ENCODE measurements at regions not wholly inside any gene's neighbourhood (a gene's known extent, or its start where the extent isn't known, plus 50 kb on each side); places are given as distances from the start of the nearest gene placed in this dataset.

GRCh38 chr4:11549525-11549924 is 120.8 kb upstream of the HS3ST1 start:
- no peaks in the 10 kb centered on the region for H3K9me3 ChIP-seq
- H3K27me3 ChIP-seq (replicated peaks; ENCODE audit: insufficient read depth) = no peaks in the 10 kb centered on the region
- no peak overlapping the region for H3K27ac ChIP-seq
- H3K4me1 ChIP-seq (ENCODE audit: control insufficient read depth in 1 of 2, low read depth in 2 of 2) = no peaks in the 10 kb centered on the region
- no peaks in the 10 kb centered on the region for H3K36me3 ChIP-seq
- no peak for ATAC-seq (ENCODE audit: insufficient number of reproducible peaks, low FRiP score, low read depth)
- no peak overlapping the region for H3K4me3 ChIP-seq
- DNase-seq (ENCODE audit: low spot score) = no peak
- no peak for TF ChIP-seq CTCF (IDR thresholded peaks at IDR 0.05)

- DNase-seq (ENCODE audit: low spot score) (no peak), ATAC-seq (ENCODE audit: insufficient number of reproducible peaks, low FRiP score, low read depth) (no peak)
- no peaks in the 10 kb centered on the region for H3K9me3 ChIP-seq
- H3K4me1 ChIP-seq (ENCODE audit: control insufficient read depth in 1 of 2, low read depth in 2 of 2) = no peaks in the 10 kb centered on the region
- H3K27me3 ChIP-seq (replicated peaks; ENCODE audit: insufficient read depth) = no peaks in the 10 kb centered on the region
- H3K27ac ChIP-seq = no peak overlapping the region
- H3K4me3 ChIP-seq = no peak overlapping the region
- H3K36me3 ChIP-seq = no peaks in the 10 kb centered on the region
- no peak for TF ChIP-seq CTCF (IDR thresholded peaks at IDR 0.05)
Observed at GRCh38 chr4:11548597-11549082, 119.9 kb upstream of the HS3ST1 start.

- Histone ChIP-seq H3K9me3 (no peaks in the 10 kb centered on the region), H3K4me1 (ENCODE audit: control insufficient read depth in 1 of 2, low read depth in 2 of 2) (peaks cover 0 to 4% of the 10 kb centered on the region in 2 donors), H3K4me3 (no peak overlapping the region), H3K27ac (no peak overlapping the region), H3K36me3 (no peaks in the 10 kb centered on the region), H3K27me3 (replicated peaks; ENCODE audit: insufficient read depth) (no peaks in the 10 kb centered on the region)
- DNase-seq (ENCODE audit: low spot score) (no peak), ATAC-seq (ENCODE audit: insufficient number of reproducible peaks, low FRiP score, low read depth) (no peak)
- no peak for TF ChIP-seq CTCF (IDR thresholded peaks at IDR 0.05)
Observed at GRCh38 chr4:11546391-11547175, 117.9 kb upstream of the HS3ST1 start.

- H3K36me3 ChIP-seq = no peaks in the 10 kb centered on the region
- ATAC-seq (ENCODE audit: insufficient number of reproducible peaks, low FRiP score, low read depth) = no peak
- peaks cover 0 to 4% of the 10 kb centered on the region in 2 donors for H3K4me1 ChIP-seq (ENCODE audit: control insufficient read depth in 1 of 2, low read depth in 2 of 2)
- H3K9me3 ChIP-seq = no peaks in the 10 kb centered on the region
- H3K4me3 ChIP-seq = no peak overlapping the region
- H3K27me3 ChIP-seq (replicated peaks; ENCODE audit: insufficient read depth) = no peaks in the 10 kb centered on the region
- TF ChIP-seq CTCF (IDR thresholded peaks at IDR 0.05) = no peak
- no peak for DNase-seq (ENCODE audit: low spot score)
- H3K27ac ChIP-seq = no peak overlapping the region
Observed at GRCh38 chr4:11545651-11546050, 117.0 kb upstream of the HS3ST1 start.

- TF ChIP-seq CTCF (IDR thresholded peaks at IDR 0.05) = no peak
- Histone ChIP-seq H3K9me3 (no peaks in the 10 kb centered on the region), H3K36me3 (no peaks in the 10 kb centered on the region), H3K27me3 (replicated peaks; ENCODE audit: insufficient read depth) (no peaks in the 10 kb centered on the region), H3K4me1 (ENCODE audit: control insufficient read depth in 1 of 2, low read depth in 2 of 2) (peaks cover 0 to 4% of the 10 kb centered on the region in 2 donors), H3K27ac (no peak overlapping the region), H3K4me3 (no peak overlapping the region)
- no peak for DNase-seq (ENCODE audit: low spot score)
- ATAC-seq (ENCODE audit: insufficient number of reproducible peaks, low FRiP score, low read depth) = no peak
Observed at GRCh38 chr4:11544211-11544610, 115.5 kb upstream of the HS3ST1 start.
